HEK293T (cell line): ENCODE measurements at regions not wholly inside any gene's neighbourhood (a gene's known extent, or its start where the extent isn't known, plus 50 kb on each side); places are given as distances from the start of the nearest gene placed in this dataset.

Source experiments
- ARNT ChIP-seq: fragments of 450-650 bp; IDR thresholded peaks from 2 replicates; pipeline ENCODE4 v1.6.1; 2017; ENCODE audit warnings: mild to moderate bottlenecking
- SUZ12 ChIP-seq: fragments of 450-650 bp; IDR thresholded peaks from 2 replicates; pipeline ENCODE4 v1.6.1; 2016; ENCODE audit warnings: mild to moderate bottlenecking
- TARDBP ChIP-seq: fragments of 450-650 bp; IDR thresholded peaks from 2 replicates; pipeline ENCODE4 v1.6.1; 2016

DNA sequence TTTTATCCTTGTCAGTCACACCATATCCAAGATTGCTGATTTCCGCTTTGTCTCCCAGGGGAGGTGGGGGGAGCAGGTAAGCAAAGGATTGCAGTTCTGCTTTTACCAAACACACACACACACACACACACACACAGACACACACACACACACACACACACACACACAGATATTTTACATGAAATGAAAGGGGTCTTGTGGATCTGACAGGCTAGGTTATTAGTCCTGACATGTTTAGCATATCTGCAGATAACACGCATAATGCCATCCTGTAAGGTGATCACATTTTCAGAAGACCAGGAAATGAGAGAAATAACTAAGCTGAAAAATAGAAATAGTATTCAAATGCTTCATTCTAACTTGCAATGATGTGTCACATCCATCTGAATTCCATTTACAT is 1113.3 kb downstream of the CDH8 start:
- TF ChIP-seq ARNT (no peak), SUZ12 (no peak), TARDBP (no peak)
